H1 (cell line): ENCODE measurements at regions not wholly inside any gene's neighbourhood (a gene's known extent, or its start where the extent isn't known, plus 50 kb on each side); places are given as distances from the start of the nearest gene placed in this dataset.

ENCODE experiments used
- ATF3 ChIP-seq: IDR thresholded peaks from 2 replicates; pipeline ENCODE4 v1.6.1; 2011; ENCODE audit warnings: low read depth, mild to moderate bottlenecking, low read length; ENCODE audit not compliant: insufficient read depth
- BACH1 ChIP-seq: IDR thresholded peaks from 2 replicates; pipeline ENCODE4 v1.6.1; 2012; ENCODE audit warnings: low read length, improper control_type of control experiment
- CEBPB ChIP-seq: IDR thresholded peaks from 2 replicates; pipeline ENCODE4 v1.6.1; 2012; ENCODE audit warnings: low read depth, low read length
- CHD7 ChIP-seq: fragments of 300-600 bp; sonication (generic); IDR thresholded peaks from 2 replicates; pipeline ENCODE4 v1.7.1; 2012; ENCODE audit warnings: low read length, moderate library complexity, mild to moderate bottlenecking, inconsistent platforms; ENCODE audit not compliant: insufficient replicate concordance
- CTBP2 ChIP-seq: IDR thresholded peaks from 2 replicates; pipeline ENCODE4 v1.7.0; 2011; ENCODE audit warnings: borderline replicate concordance, mild to moderate bottlenecking, moderate library complexity, mixed read lengths, low read length; ENCODE audit not compliant: insufficient read depth, insufficient read length
- EGR1 ChIP-seq: IDR thresholded peaks from 2 replicates; pipeline ENCODE4 v1.6.1; 2011; ENCODE audit warnings: low read depth, low read length, borderline replicate concordance
- HDAC6 ChIP-seq: IDR thresholded peaks from one replicate; pipeline ENCODE4 v1.7.1; 2012; ENCODE audit warnings: low read depth, mild to moderate bottlenecking, inconsistent platforms, low read length, moderate library complexity
- NRF1 ChIP-seq: IDR thresholded peaks from 2 replicates; pipeline ENCODE4 v1.6.1; 2011; ENCODE audit warnings: mild to moderate bottlenecking, low read depth, low read length, improper control_type of control experiment
- POU5F1 ChIP-seq: IDR thresholded peaks from 2 replicates; pipeline ENCODE4 v1.6.1; 2011; ENCODE audit warnings: low read depth, mild to moderate bottlenecking, low read length, moderate library complexity
- RBBP5 ChIP-seq: IDR thresholded peaks from 2 replicates; pipeline ENCODE4 v1.7.1; 2012; ENCODE audit warnings: low read depth, mild to moderate bottlenecking, inconsistent platforms, low read length, moderate library complexity, borderline replicate concordance
- RNF2 ChIP-seq: fragments of 200-900, 300-1000 bp; sonication (generic); IDR thresholded peaks from 2 replicates; pipeline ENCODE4 v1.7.1; 2016; ENCODE audit warnings: borderline replicate concordance, low read depth, mild to moderate bottlenecking, antibody characterized with exemption, low read length; ENCODE audit not compliant: poor library complexity, severe bottlenecking; ENCODE audit errors: missing control alignments
- SIRT6 ChIP-seq: IDR thresholded peaks from one replicate; pipeline ENCODE4 v1.7.1; 2012; ENCODE audit warnings: low read length, inconsistent platforms

GRCh38 chr3:166453478-166453877 is 616.3 kb upstream of the BCHE start (continued):
- TF ChIP-seq CHD7 (no peak), ATF3 (no peak), POU5F1 (no peak), EGR1 (no peak), CTBP2 (no peak), CEBPB (no peak), HDAC6 (no peak), SIRT6 (no peak), BACH1 (no peak), RNF2 (no peak), RBBP5 (no peak), NRF1 (no peak)
- TF ChIP-seq, all 59 proteins: peak for 0
